OCI-M1 (cell line): ENCODE measurements at regions not wholly inside any gene's neighbourhood (a gene's known extent, or its start where the extent isn't known, plus 50 kb on each side); places are given as distances from the start of the nearest gene placed in this dataset.
"Not testable (repeated sequence)": the region's sequence is repeated elsewhere in the genome, so short reads cannot be mapped to it uniquely, and the experiment has no call there.

ENCODE experiments used
- DNase-seq: peaks from one replicate; lab custom pipeline; 2025; lab: John Stamatoyannopoulos, UW

GRCh38 chr10:44268435-44268948, 116.4 kb downstream of the CXCL12 start:
- DNase-seq: not testable (repeated sequence)

GRCh38 chr10:44267007-44267406, 117.9 kb downstream of the CXCL12 start:
- DNase-seq: no peak

GRCh38 chr10:44264244-44264643, 120.7 kb downstream of the CXCL12 start:
- DNase-seq: no peak

DNA sequence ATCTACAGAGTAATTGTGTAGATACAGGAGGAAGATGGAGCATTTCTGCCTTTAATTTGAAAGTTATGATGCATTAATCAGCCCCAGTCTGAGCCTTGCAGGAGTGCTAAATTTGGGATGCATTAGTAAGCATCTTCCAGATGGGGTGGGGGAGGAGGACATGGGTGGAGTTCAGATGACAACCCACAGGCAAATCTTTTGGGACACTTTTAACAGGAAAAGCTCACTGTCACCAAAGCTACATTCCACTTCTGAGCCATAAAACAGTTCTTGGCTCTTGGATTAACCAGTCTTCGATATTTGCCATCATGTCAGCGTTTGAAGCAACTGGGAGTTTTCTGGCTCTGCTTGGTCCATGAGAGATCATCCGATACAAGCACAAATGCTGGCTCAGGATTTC, 121.1 kb downstream of the CXCL12 start:
- DNase-seq: no peak

DNA sequence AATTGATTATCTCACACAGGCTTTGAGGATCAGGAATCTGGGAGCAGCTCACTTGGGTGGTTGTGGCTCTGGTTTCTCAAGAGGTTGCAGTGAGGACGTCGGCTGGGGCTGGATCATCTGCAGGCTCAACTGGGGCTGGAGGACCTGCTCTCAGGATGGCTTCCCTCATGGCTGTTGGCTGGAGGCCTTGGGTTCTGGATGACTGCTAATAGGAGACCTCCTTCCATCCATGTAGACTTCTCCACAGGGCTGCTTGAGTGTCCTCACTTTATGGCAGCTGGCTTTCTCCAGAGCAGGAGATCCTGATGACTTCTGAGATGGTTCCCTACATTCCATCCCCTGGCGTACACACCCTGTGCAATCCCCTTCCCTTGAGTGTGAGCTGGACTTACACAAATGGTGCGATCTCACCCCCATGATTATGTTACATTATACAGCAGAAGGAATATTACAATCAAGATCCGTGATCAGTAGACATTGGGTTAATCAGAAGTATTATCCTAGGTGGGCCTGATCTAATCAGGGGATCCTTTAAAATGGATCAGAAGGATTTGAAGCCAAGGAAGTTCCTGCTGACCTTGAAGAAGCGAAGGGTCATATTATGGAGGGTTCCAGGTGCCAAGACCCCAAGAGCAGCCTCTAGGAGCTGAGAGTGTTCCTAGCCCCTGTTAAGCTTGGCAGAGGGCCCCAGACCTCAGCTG, 122.2 kb downstream of the CXCL12 start:
- no peak for DNase-seq

DNA sequence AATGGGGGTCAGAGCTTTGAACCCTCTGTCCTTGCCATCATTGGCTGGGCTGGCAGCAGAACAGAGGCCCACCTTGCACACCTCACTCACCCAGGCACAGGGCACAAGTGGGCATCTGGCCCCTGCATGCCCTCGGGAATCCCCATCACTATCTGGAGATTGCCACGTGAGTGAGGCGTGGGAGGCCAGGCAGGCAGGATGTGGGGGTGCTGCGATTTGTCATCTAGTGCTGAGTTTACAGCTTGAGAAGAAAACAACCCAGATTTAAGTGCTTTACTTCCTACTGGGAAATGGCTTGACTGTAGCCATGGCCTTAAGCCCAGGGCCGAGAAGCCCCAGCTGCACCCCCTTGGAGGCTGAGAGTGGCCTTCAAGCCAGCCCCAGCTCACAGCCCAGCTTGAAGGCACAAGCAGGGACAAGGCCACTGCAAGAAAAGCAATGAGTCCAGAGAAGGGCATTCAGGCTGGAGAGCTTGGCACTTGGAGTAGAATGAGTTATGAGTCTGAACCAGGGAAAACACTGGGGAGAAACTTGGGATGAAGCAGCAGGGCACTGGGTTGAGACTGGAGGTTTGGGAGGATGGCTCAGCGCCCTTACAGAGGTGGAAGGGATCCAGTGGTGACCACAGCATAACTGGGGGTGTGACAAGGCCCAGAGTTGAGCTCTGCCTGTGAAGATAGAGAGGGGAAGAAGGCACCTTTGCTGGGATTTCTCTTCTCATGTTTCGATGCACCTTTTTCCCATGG, 123.0 kb downstream of the CXCL12 start:
- no peak for DNase-seq

DNA sequence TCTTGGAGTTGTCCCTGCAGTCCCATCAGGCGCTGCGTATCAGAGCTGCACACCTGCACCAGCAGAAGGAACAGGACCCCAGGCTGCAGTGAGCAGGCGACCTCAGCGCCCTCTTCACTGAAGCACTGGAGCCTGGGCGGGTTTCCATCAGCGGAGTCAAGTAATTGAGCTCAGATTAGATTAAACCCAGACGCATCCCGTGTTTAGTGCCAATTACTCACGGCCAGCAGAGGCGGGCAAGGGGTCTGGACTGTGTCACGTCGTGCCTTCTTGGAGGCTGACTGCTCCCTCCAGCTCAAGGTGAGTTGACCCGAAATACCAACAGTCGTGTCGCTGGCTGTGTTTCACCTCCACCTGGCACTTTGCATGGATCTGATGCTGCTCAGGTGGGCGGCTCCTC, 123.6 kb downstream of the CXCL12 start:
- DNase-seq: no peak

GRCh38 chr10:44260286-44260928, 124.5 kb downstream of the CXCL12 start:
- no peak for DNase-seq

DNA sequence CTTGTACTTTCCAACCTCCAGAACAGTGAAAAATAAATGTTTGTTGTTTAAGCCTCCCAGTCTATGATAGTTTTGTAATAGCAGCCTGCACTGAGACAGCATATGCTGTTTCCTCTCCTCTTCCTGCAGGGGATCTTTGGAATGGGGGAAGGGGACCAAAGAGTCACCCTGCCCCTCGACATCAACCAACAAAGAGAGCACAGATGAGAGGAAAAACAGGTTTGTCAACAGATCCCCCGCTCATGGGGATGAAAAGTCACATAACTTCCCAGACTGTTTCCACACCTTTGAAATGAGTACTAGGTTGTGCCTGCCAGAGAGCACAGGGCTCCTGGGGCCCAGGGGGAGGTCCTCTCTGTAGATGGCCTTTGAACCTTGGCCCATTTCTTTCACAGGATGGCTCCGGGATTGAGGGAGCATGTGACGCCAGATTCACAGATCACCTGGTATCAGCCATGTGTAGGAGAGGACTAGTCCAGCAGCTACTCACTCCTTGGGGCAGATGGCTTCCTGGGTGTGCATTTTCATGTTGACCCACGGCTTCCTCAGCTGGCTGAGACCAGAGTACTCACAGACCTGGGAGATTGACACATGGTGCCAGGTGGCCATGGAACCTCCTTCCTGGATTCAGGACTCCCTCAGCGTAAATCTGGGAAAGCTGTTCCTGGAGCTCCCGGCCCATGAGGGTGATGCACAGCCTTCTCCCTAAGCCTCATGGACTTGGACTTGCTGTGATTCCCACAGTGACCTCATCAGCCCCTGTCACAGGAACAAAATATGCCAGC, 125.6 kb downstream of the CXCL12 start:
- no peak for DNase-seq

DNA sequence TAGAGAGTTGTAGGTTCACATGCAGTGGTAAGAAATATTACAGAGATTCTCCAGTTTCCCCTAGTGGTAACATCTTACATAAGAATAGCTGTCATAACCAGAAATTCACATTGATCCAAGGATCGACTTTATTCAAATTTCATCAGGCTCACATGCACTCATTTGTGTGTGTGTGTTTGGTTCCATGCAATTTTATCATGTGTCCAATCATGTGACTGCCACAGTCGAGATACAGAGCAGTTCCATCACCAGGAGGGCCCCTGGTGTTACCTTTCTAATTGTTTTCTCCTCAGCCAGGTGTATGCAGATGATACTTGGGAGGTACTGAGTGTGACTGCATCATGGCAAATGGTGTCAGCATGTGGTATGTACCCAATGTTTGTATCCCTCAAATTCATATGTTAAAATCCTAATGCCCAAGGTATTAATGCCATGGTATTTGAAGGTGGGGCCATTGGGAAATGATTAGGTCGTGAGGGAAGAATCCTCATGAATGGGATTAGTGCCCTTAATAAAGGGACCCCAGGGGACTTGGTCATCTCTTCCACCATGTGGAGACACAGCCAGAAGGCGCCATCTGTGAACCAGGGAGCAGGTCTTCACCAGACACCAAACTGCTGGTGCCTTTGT, 126.3 kb downstream of the CXCL12 start:
- DNase-seq: no peak

DNA sequence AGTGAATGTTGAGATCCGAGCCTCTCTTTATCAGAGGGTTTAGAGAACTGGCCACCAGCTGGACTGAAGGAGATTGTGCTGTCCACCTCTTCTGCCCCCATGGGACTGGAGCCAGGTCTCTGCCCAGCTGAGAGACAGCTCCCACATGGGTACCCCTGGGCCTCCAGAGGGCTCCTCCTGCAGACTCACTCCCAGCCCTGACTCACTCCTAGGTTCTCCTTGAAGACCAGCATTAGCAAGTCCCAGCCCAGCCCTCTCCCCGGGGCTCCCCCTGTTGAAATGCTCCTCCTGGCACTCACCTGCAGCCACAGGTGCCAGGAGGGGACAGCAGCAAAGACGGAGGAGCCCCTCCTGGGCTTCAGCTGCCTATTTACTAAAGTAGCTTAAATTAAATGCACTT, 126.9 kb downstream of the CXCL12 start:
- no peak for DNase-seq

- no peak for DNase-seq
Observed at GRCh38 chr10:44253769-44254462, 131.0 kb downstream of the CXCL12 start.

DNA sequence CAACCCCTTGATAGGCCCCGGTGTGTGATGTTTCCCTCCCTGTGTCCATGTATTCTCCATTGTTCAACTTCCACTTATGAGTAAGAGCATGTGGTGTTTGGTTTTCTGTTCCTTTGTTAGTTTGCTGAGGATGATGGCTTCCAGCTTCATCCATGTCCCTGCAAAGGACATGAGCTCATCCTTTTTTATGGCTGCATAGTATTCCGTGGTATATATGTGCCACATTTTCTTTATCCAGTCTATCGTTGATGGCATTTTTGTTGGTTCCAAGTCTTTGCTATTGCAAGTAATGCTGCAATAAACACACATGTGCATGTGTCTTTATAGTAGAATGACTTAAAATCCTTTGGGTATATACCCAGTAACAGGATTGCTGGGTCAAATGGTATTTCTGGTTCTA, 132.3 kb downstream of the CXCL12 start:
- DNase-seq: not testable (repeated sequence)

DNA sequence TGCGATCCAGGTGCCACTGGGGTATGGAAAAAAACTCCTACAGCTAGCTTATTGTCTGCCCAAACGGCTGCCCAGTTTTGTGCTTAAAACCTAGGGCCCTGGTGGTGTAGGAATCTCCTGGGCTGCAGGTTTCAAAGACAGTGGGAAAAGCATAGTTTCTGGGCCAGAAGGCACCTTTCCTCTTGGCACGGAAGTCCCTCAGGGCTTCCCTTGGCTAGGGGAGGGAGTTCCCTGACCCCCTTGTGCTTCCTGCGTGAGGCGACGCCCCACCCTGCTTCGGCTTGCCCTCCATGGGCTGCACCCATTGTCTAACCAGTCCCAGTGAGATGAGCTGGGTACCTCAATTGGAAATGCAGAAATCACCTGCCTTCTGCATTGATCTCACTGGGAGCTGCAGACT, 135.0 kb downstream of the CXCL12 start:
- not testable (repeated sequence) for DNase-seq

DNA sequence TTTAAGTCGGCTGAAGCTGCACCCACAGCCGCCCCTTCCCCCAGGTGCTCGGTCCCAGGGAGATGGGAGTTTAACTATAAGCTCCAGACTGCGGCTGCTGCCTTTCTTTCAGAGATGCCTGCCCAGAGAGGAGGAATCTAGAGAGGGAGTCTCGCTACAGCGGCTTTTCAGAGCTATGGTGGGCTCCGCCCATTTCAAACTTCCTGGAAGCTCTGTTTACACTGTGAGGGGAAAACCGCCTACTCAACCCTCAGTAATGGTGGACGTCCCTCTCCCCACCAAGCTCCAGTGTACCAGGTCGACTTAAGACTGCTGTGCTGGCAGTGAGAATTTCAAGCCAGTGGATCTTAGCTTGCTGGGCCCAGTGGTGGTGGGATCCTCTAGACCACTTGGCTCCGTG, 135.4 kb downstream of the CXCL12 start:
- no peak for DNase-seq

DNA sequence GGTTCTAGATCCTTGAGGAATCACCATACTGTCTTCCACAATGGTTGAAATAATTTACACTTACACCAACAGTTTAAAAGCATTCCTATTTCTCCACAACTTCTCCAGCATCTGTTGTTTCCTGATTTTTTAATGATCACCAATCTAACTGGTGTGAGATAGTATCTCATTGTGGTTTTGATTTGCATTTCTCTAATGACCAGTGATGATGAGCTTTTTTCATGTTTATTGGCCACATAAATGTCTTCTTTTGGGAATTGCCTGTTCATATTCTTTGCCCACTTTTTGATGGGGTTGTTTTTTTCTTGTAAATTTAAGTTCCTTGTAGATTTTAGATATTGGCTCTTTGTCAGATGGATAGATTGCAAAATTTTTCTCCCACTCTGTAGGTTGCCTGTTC, 138.2 kb downstream of the CXCL12 start:
- not testable (repeated sequence) for DNase-seq

GRCh38 chr10:44246287-44246686, 138.6 kb downstream of the CXCL12 start:
- not testable (repeated sequence) for DNase-seq

DNA sequence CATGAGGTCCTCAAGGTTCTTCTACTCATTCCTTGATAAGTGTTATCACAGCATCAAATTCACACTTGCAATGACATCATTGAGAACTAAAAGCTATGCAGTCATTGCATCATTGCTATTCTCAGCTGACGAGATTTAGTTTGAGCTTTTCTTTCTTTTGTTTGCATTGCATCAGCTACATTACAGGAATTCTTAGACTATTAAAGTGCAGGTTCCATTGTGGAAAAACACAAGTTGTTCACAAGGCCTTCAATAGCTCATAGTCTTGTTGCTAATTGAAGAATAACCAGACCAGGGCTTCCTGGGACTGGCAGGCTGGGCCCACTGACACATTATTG, 139.3 kb downstream of the CXCL12 start:
- no peak for DNase-seq

DNA sequence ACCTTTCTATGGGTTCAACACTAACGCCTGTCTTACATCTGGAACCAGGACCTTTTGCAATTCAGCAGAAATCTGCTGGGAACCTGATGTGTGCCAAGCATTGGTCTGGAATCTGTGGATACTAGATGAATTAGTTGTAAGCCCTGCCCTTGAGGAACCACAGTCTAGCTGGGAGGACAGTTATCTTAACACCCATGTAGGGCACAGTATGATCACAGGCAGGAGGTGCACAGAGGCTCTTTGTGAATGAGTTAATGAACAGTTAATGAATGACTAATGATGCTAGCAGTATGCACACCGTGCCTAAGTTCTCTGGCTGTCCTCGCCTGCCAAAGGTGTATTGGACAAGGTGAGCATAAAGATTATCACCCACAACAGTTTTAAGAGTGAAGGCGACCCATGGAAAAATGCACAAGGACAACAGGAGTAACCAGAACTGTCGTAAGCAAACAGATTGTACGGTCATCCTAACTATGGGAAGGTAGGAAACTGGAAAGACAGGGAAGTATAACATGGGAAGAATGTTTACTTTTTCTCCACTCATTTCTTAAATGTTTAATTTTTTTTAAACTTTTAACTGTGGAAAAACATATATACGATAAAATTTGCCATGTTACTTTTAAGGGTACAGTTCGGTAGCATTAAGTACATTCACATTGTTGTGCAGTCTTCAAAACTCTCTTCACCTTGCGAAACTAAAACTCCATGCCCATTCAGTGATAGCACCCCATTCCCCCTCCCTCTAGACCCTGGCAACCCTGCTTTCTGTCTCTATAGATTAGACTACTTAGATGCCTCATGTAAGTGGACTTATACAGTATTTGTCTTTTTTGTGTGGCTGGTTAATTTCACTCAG, 139.9 kb downstream of the CXCL12 start:
- no peak for DNase-seq

GRCh38 chr10:44243851-44244510, 140.9 kb downstream of the CXCL12 start:
- DNase-seq: no peak
